ENCODE measurements at regions not wholly inside any gene's neighbourhood (a gene's known extent, or its start where the extent isn't known, plus 50 kb on each side); places are given as distances from the start of the nearest gene placed in this dataset.

- no peak for DNase-seq
Measured at GRCh38 chr1:218163371-218163770, 121.7 kb upstream of the RRP15 start.

GRCh38 chr1:218164111-218164929 is 120.8 kb upstream of the RRP15 start:
- DNase-seq, result peak; percentile 91

- DNase-seq, result no peak
Measured at GRCh38 chr1:218164930-218165700, 120.0 kb upstream of the RRP15 start.

DNA sequence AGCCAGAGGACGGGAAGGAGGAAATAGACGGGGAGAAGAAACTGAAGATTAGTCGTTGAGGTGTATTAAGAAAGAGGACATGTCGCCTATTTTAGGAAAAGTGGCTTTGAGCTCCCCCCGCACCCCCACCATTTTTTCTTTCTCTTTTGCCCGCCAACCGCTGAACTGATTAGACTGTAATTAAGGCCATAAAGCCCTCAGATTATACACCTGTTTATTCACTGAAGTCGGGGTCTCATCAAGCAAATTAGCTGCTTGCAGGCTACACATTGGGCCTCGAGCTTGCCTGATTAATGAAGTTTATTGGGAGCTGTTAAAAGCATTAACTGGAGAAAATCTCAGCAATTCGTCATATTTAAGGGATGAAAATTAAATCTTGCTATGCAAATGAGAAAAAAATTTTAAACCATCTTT is 119.4 kb upstream of the RRP15 start:
- DNase-seq, result peak; percentile 79

GRCh38 chr1:218166268-218166945 is 118.7 kb upstream of the RRP15 start:
- peak; percentile 26 for DNase-seq

DNA sequence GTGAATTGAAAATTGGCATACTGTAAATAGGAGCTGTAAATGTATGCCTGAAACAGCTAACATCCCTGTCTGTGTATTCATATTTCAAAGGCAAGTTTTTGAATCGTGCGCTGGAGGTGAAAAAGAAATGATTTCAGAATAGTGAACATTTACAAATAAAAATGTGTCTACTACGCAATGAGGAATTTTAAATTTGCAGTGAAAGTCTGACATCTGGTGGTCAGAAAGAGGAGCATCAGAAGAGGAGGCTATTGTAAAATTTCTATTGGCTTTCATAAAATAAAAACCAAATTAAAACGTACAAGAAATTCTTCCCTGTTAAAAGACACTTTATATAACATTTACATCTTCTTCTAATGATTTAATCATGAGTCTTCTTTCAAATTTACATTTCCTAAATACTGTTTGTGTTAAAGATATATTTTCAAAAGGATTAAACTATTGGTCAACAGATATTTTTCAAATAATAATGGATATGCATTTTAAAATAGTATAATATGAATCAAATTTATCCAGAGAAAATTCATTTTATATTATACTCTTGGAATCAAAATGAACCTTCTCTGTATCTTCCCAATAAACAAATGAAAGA is 113.7 kb upstream of the RRP15 start:
- peak; percentile 22 for DNase-seq

- no peak for DNase-seq
Measured at GRCh38 chr1:218182455-218182854, 102.6 kb upstream of the RRP15 start.

DNA sequence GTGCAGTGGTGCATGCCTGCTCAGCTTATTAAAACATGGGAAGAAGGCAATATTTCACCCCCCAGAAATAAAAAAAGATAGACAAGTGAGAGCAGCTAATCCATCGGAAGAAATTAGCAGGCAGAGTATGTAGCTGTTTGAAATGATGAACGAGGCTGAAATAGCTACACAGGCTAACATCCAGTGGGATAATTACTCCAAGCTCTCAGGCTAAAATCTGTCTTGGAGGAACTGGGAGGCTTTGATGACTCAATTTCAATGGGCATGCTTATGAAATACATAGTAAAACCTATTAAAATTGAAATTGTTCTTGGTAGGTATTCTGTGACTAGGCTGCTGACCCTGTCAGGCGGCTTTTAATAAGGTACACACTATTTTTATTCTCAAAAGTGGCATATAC is 84.1 kb upstream of the RRP15 start:
- peak; percentile 25 for DNase-seq

- no peak for DNase-seq
Measured at GRCh38 chr1:218201601-218202000, 83.5 kb upstream of the RRP15 start.

- DNase-seq, result no peak
Measured at GRCh38 chr1:218205721-218206120, 79.4 kb upstream of the RRP15 start.

DNA sequence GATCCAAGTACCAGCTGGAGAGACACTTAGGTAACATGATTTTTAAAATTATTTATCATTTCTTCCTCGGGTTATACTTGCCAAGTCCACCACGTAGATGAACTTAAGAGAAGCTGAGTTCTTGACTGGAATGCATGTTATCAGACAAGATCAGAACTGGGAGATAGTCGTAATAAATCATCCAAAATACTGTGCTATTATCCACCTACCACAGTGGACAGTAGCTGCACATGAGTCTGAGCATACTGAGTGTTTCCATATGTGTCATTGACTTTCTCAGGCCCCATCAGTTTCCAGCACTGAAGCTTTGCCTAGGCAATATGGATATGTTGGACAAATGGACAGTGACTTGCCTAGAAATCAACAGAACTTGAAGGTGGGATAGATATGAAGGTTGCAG is 77.9 kb upstream of the RRP15 start:
- DNase-seq, result no peak

DNA sequence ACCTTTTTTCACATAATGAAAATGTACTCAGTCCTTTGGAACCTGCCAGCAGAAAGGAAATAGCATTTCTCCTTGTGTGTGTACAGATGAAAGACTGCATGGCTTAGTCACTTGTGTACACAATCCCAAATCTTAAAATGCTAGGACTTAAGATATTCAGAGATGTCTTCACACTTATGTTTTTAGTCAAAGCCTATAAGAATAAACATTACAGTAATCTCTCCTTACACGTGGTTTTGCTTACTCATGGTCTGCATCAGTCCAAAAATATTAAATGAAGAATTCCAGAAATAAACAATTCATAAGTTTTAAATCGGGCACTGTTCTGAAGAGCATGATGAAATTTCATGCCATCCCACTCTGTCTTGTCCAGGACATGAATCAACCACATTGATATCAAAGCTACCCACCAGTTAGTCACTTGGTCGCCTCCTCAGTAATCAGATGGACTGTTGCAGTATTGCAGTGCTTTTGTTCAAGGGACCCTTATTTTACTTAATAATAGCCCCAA is 75.7 kb upstream of the RRP15 start:
- DNase-seq, result no peak

GRCh38 chr1:218211241-218211640 is 73.9 kb upstream of the RRP15 start:
- DNase-seq, result no peak

GRCh38 chr1:218217040-218217439 is 68.1 kb upstream of the RRP15 start:
- no peak for DNase-seq

GRCh38 chr1:218219460-218219859 is 65.6 kb upstream of the RRP15 start:
- peak; percentile 4 for DNase-seq

DNA sequence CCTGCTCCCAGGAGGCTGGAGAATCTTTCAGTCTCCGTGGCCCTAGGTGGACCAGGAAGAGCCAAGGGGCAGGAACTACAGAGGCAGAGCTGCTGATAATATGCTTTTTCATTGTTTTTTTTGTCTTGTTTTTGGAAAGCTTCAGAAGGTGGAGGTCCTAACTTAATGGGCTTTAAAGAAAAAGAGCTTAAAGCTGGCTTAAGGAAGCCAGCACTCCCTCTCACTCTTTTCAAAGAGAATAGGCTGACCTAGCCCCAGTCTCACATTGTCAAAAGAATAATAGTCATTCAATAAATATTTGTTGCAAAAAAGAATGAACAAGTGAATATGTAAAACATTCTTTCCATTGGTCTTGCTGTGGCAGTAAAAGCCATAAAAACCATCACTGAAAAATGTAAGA is 61.0 kb upstream of the RRP15 start:
- no peak for DNase-seq

- no peak for DNase-seq
Measured at GRCh38 chr1:218226005-218226404, 59.1 kb upstream of the RRP15 start.

Measured in retina (tissue), 1 donor.